Suprapubic skin (tissue), 4 donors: ENCODE measurements at regions not wholly inside any gene's neighbourhood (a gene's known extent, or its start where the extent isn't known, plus 50 kb on each side); places are given as distances from the start of the nearest gene placed in this dataset.
"Not testable (repeated sequence)": the region's sequence is repeated elsewhere in the genome, so short reads cannot be mapped to it uniquely, and the experiment has no call there.

Experiments used
- CTCF ChIP-seq, 2 donors: fragments of 200-600 bp in 1 of 2; fragments of 450-650 bp in 1 of 2; sonication (generic) in 1 of 2; IDR thresholded peaks; one replicate each; pipeline ENCODE4 v1.5.1; 2016 to 2019; ENCODE audit warnings: antibody characterized with exemption in 2 of 2, mild to moderate bottlenecking in 1 of 2, moderate library complexity in 1 of 2
- POLR2A ChIP-seq, 2 donors: fragments of 450-650 bp; IDR thresholded peaks; one replicate each; pipeline ENCODE4 v1.6.1; 2017; ENCODE audit warnings: antibody characterized with exemption in 2 of 2, mild to moderate bottlenecking in 2 of 2, moderate library complexity in 2 of 2
- POLR2AphosphoS5 ChIP-seq, 3 donors: sonication (generic); formaldehyde crosslinking; IDR thresholded peaks; one replicate each; pipeline ENCODE4 v1.6.1; 2017; ENCODE audit warnings: antibody characterized with exemption in 3 of 3

DNA sequence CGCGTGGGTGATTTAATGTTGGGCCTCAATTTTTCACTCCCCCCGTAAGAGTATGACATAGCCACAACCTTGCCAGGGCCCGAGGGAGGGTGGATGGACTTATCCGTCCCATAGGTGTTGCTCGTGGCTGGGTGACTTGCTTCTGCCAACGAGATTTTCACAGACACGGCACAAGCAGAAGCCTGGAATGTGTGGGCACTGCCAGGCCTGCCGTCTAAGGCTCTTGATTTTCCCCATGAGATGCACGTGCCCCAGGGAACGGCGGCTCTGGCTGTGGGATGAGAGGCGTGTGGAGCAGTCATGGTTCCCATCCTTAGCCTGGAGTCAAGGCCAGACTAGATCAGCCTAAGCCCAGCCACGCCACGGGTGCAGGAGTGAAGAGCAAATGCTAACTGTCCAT, 58.6 kb upstream of the APOD start:
- not testable (repeated sequence) for TF ChIP-seq CTCF, POLR2AphosphoS5, POLR2A (IDR thresholded peaks at IDR 0.05)
